Testis (tissue), 2 donors: ENCODE measurements at regions not wholly inside any gene's neighbourhood (a gene's known extent, or its start where the extent isn't known, plus 50 kb on each side); places are given as distances from the start of the nearest gene placed in this dataset.
"Not testable (repeated sequence)": the region's sequence is repeated elsewhere in the genome, so short reads cannot be mapped to it uniquely, and the experiment has no call there.

ENCODE experiments used
- DNase-seq: peaks from one replicate; pipeline ENCODE4 v3.0.0-alpha.2; 2019
- H3K27ac ChIP-seq, 2 donors: fragments of 200-600 bp; sonication (generic); one replicate each; pipeline ENCODE4 v1.5.1; 2019
- H3K27me3 ChIP-seq: fragments of 200-600 bp; sonication (generic); one replicate; pipeline ENCODE4 v1.5.1; 2019
- H3K36me3 ChIP-seq: fragments of 200-600 bp; sonication (generic); one replicate; pipeline ENCODE4 v1.5.1; 2017; ENCODE audit warnings: low read depth; ENCODE audit errors: missing control alignments
- H3K4me1 ChIP-seq: fragments of 200-600 bp; sonication (generic); one replicate; pipeline ENCODE4 v1.5.1; 2019
- H3K4me3 ChIP-seq, 2 donors: fragments of 200-600 bp; sonication (generic); one replicate each; pipeline ENCODE4 v1.5.1; 2017 to 2019
- H3K9me3 ChIP-seq: fragments of 200-600 bp; sonication (generic); one replicate; pipeline ENCODE4 v1.5.1; 2017
- POLR2A ChIP-seq: fragments of 450-650 bp; IDR thresholded peaks from one replicate; pipeline ENCODE4 v1.6.1; 2017; ENCODE audit warnings: antibody characterized with exemption, mild to moderate bottlenecking, moderate library complexity
- WGBS, 2 donors: methylation state at CpG; one replicate each; pipeline ENCODE4 v1.1.5; 2018; 5-methylcytosine and 5-hydroxymethylcytosine counted together
- intact Hi-C: fragments of 100-400 bp; cut with DNase I; formaldehyde crosslinking; loops from one replicate; pipeline ENCODE4 v1.15.1; 2023; ENCODE audit warnings: low total_unique reads
- TF ChIP-seq, protein P1 (sequence below), 3 experiments: fragments of 450-650 bp in 2 of 3; fragments of 200-600 bp in 1 of 3; sonication (generic) in 1 of 3; IDR thresholded peaks; one replicate each; pipeline ENCODE4 v1.5.1; 2016 to 2019; ENCODE audit warnings: antibody characterized with exemption in 3 of 3, mild to moderate bottlenecking in 2 of 3, moderate library complexity in 1 of 3

- Histone ChIP-seq H3K4me1 (no peaks in the 10 kb centered on the region), H3K27ac (no peak overlapping the region), H3K4me3 (no peak overlapping the region), H3K9me3 (no peaks in the 10 kb centered on the region), H3K36me3 (no peaks in the 10 kb centered on the region), H3K27me3 (no peaks in the 10 kb centered on the region)
- TF ChIP-seq POLR2A, result no peak
- TF ChIP-seq, protein P1, sequence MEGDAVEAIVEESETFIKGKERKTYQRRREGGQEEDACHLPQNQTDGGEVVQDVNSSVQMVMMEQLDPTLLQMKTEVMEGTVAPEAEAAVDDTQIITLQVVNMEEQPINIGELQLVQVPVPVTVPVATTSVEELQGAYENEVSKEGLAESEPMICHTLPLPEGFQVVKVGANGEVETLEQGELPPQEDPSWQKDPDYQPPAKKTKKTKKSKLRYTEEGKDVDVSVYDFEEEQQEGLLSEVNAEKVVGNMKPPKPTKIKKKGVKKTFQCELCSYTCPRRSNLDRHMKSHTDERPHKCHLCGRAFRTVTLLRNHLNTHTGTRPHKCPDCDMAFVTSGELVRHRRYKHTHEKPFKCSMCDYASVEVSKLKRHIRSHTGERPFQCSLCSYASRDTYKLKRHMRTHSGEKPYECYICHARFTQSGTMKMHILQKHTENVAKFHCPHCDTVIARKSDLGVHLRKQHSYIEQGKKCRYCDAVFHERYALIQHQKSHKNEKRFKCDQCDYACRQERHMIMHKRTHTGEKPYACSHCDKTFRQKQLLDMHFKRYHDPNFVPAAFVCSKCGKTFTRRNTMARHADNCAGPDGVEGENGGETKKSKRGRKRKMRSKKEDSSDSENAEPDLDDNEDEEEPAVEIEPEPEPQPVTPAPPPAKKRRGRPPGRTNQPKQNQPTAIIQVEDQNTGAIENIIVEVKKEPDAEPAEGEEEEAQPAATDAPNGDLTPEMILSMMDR (IDR thresholded peaks at IDR 0.05), result no peak
- intact Hi-C loops, result no loop called here
- WGBS, 2 donors, result 77 to 86% methylated on average over 2 of the region's 2 CpGs
- no peak for DNase-seq
Observed at GRCh38 chr20:12133553-12133952, 215.9 kb downstream of the BTBD3 start.

DNA sequence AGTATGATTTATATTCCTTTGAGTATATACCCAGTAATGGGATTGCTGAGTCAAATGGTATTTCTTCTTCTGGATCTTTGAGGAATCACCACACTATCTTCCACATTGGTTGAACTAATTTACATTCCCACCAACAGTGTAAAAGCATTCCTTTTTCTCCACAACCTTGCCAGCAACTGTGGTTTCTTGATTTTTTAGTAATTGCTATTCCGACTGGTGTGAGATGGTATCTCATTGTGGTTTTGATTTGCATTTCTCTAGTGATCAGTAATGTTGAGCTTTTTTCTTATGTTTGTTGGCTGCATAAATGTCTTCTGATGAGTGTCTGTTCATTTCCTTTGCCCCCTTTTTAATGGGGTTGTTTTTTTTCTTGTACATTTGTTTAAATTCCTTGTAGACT is 228.3 kb downstream of the BTBD3 start:
- 94 to 96% methylated on average over 1 of the region's 1 CpG for WGBS, 2 donors
- H3K36me3 ChIP-seq, H3K4me1 ChIP-seq, intact Hi-C loops, H3K27ac ChIP-seq, H3K9me3 ChIP-seq, H3K27me3 ChIP-seq, DNase-seq, H3K4me3 ChIP-seq: not testable (repeated sequence)

DNA sequence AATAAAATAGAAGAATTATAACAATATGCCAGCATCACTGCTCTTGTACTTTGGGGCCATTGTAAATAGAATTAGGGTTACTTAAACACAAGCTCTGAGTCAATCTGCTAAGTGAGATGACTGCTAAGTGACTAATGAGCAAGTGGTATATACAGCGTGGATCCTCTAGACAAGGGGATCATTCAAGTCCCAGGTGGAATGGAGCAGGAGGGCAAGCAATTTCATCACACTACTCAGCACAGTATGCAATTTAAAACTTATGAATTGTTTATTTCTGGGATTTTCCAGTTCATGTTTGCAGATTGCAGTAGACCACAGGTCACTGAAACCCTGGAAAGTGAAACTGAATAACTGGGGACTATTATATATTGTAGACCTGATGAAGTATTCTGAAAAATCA is 235.3 kb downstream of the BTBD3 start:
- intact Hi-C loops, result no loop called here
- H3K4me1 ChIP-seq, result no peaks in the 10 kb centered on the region
- H3K27me3 ChIP-seq, result no peaks in the 10 kb centered on the region
- DNase-seq, result no peak
- H3K36me3 ChIP-seq, result no peaks in the 10 kb centered on the region
- 80 to 94% methylated on average over 1 of the region's 1 CpG for WGBS, 2 donors
- H3K9me3 ChIP-seq, result no peaks in the 10 kb centered on the region
- no peak overlapping the region for H3K4me3 ChIP-seq
- TF ChIP-seq, protein P1 (IDR thresholded peaks at IDR 0.05), result no peak
- TF ChIP-seq POLR2A, result no peak
- H3K27ac ChIP-seq, result no peak overlapping the region

DNA sequence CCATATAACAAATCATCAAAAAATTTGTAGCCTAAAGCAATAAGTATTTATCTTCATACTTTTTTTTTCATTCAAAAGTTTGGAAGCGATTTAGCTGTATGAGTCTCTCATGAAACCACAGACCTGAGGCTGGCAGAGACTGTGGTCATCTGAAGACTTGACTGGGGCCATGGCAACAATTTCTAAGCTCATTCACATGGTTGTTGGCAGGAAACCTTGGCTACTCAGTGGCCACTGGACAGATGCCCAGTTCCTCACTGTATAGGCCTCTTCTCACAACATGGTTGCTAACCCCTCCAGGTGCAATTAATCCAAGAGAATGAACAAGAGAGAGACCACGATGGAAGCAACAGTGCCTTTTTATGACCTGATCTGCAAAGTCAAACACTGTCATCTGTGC is 235.9 kb downstream of the BTBD3 start:
- TF ChIP-seq, protein P1 (IDR thresholded peaks at IDR 0.05), result no peak
- 81 to 85% methylated on average over 2 of the region's 2 CpGs for WGBS, 2 donors
- DNase-seq, result no peak
- intact Hi-C loops, result no loop called here
- Histone ChIP-seq H3K27ac (no peak overlapping the region), H3K9me3 (no peaks in the 10 kb centered on the region), H3K36me3 (no peaks in the 10 kb centered on the region), H3K4me3 (no peak overlapping the region), H3K27me3 (no peaks in the 10 kb centered on the region), H3K4me1 (no peaks in the 10 kb centered on the region)

- WGBS, 2 donors, result 91 to 96% methylated on average over 4 of the region's 4 CpGs
- Histone ChIP-seq H3K27me3 (no peaks in the 10 kb centered on the region), H3K4me1 (no peaks in the 10 kb centered on the region), H3K9me3 (no peaks in the 10 kb centered on the region), H3K4me3 (no peak overlapping the region), H3K36me3 (no peaks in the 10 kb centered on the region), H3K27ac (no peak overlapping the region)
- no peak for DNase-seq
- intact Hi-C loops, result no loop called here
- no peak for TF ChIP-seq POLR2A
- TF ChIP-seq, protein P1 (IDR thresholded peaks at IDR 0.05), result no peak
Observed at GRCh38 chr20:12156252-12156651, 238.6 kb downstream of the BTBD3 start.
